ENCODE measurements at regions not wholly inside any gene's neighbourhood (a gene's known extent, or its start where the extent isn't known, plus 50 kb on each side); places are given as distances from the start of the nearest gene placed in this dataset.

GRCh38 chr2:59256290-59256689, 1015.2 kb upstream of the FANCL start:
- intact Hi-C loops (cut with micrococcal nuclease; ENCODE audit: unreplicated experiment) = no loop called here
- ChIA-PET CTCF (no interaction called here), POLR2A (no interaction called here)
- ATAC-seq (no peak), DNase-seq (ENCODE audit: low read depth, low spot score) (no peak)
- in situ Hi-C loops (cut with HindIII; ENCODE audit: low pct_unique_long_range_greater_than_20kb, low sequenced_read_pairs) = no loop called here
- H3K4me3 ChIP-seq (ENCODE audit: low read depth in 2 of 2, low read length in 2 of 2) = no peak overlapping the region
- no peak overlapping the region for H3K27ac ChIP-seq (ENCODE audit: low read length)
- H3K36me3 ChIP-seq (ENCODE audit: control insufficient read depth, insufficient read depth, low read length) = no peaks in the 10 kb centered on the region
- no peaks in the 10 kb centered on the region for H3K9me3 ChIP-seq (ENCODE audit: control insufficient read depth, insufficient read depth, low read depth, low read length)
- no TSS peak for BruUV-seq (replicated peaks)
- H3K4me1 ChIP-seq (ENCODE audit: control insufficient read depth, insufficient read depth, low read length) = no peaks in the 10 kb centered on the region
- H3K27me3 ChIP-seq (ENCODE audit: control insufficient read depth, insufficient read depth, low read length) = no peaks in the 10 kb centered on the region
- TF ChIP-seq POLR2AphosphoS5 (IDR thresholded peaks at IDR 0.05; ENCODE audit: low read depth, low read length) (no peak), CTCF (IDR thresholded peaks at IDR 0.05) (no peak), SIN3A (IDR thresholded peaks at IDR 0.05; ENCODE audit: borderline replicate concordance, insufficient read depth, low read depth, low read length) (no peak), TCF7L2 (IDR thresholded peaks at IDR 0.05; ENCODE audit: low read depth, low read length) (no peak), REST (IDR thresholded peaks at IDR 0.05; ENCODE audit: insufficient read depth in 1 of 2, low read depth in 2 of 2, low read length in 1 of 2) (no peak)

GRCh38 chr2:59254279-59254678, 1013.2 kb upstream of the FANCL start:
- BruUV-seq (replicated peaks) = no TSS peak
- no peaks in the 10 kb centered on the region for H3K9me3 ChIP-seq (ENCODE audit: control insufficient read depth, insufficient read depth, low read depth, low read length)
- ChIA-PET POLR2A (interaction anchor here (0.5 kb wide), 1 partner anchor 236 kb away, joined by 8 read pairs; no protein-coding TSS in a partner anchor), CTCF (no interaction called here)
- intact Hi-C loops (cut with micrococcal nuclease; ENCODE audit: unreplicated experiment) (no loop called here), in situ Hi-C loops (cut with HindIII; ENCODE audit: low pct_unique_long_range_greater_than_20kb, low sequenced_read_pairs) (no loop called here)
- no peak overlapping the region for H3K4me3 ChIP-seq (ENCODE audit: low read depth in 2 of 2, low read length in 2 of 2)
- ATAC-seq (no peak), DNase-seq (ENCODE audit: low read depth, low spot score) (no peak)
- H3K27ac ChIP-seq (ENCODE audit: low read length) = no peak overlapping the region
- H3K4me1 ChIP-seq (ENCODE audit: control insufficient read depth, insufficient read depth, low read length) = peaks cover 3% of the 10 kb centered on the region
- H3K36me3 ChIP-seq (ENCODE audit: control insufficient read depth, insufficient read depth, low read length) = no peaks in the 10 kb centered on the region
- no peaks in the 10 kb centered on the region for H3K27me3 ChIP-seq (ENCODE audit: control insufficient read depth, insufficient read depth, low read length)
- TF ChIP-seq CTCF (IDR thresholded peaks at IDR 0.05) = no peak
- TF ChIP-seq POLR2AphosphoS5 (IDR thresholded peaks at IDR 0.05; ENCODE audit: low read depth, low read length) = no peak
- no peak for TF ChIP-seq REST (IDR thresholded peaks at IDR 0.05; ENCODE audit: insufficient read depth in 1 of 2, low read depth in 2 of 2, low read length in 1 of 2)
- no peak for TF ChIP-seq SIN3A (IDR thresholded peaks at IDR 0.05; ENCODE audit: borderline replicate concordance, insufficient read depth, low read depth, low read length)
- TF ChIP-seq TCF7L2 (IDR thresholded peaks at IDR 0.05; ENCODE audit: low read depth, low read length) = no peak
